C4-2B (cell line): ENCODE measurements at regions not wholly inside any gene's neighbourhood (a gene's known extent, or its start where the extent isn't known, plus 50 kb on each side); places are given as distances from the start of the nearest gene placed in this dataset.

Experiments
- H3K27ac ChIP-seq: fragments of 450-650 bp; 2 replicates; pipeline ENCODE4 v1.5.1; 2017
- CTCF ChIP-seq: fragments of 450-650 bp; conservative IDR thresholded peaks from 2 replicates; pipeline ENCODE4 v1.5.1; 2017; ENCODE audit warnings: mild to moderate bottlenecking
- ZFX ChIP-seq: fragments of 450-650 bp; IDR thresholded peaks from 2 replicates; pipeline ENCODE4 v1.6.1; 2017

- TF ChIP-seq CTCF (no peak), ZFX (no peak)
- no peak overlapping the region for H3K27ac ChIP-seq
Measured at GRCh38 chr3:492586-493316, 296.2 kb downstream of the CHL1 start.

DNA sequence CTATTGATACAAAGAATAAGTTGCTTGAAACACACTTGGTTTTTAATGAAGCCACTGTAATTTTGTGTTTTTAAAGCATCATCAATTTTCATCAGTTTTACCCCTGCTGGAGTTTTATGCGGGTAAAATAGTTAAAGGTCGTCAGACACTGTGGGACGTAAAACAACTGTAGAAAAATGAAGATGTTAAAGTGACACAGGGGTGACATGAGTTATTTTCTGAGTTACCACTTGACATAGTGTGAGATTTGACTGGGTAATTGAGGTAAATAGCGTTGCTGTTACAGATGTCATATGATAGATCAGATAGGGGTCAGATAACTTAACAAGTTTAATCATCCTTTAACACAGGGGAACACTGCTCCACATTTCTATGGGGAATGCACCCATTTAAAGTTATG, 297.6 kb downstream of the CHL1 start:
- no peak overlapping the region for H3K27ac ChIP-seq
- TF ChIP-seq CTCF (no peak), ZFX (no peak)

DNA sequence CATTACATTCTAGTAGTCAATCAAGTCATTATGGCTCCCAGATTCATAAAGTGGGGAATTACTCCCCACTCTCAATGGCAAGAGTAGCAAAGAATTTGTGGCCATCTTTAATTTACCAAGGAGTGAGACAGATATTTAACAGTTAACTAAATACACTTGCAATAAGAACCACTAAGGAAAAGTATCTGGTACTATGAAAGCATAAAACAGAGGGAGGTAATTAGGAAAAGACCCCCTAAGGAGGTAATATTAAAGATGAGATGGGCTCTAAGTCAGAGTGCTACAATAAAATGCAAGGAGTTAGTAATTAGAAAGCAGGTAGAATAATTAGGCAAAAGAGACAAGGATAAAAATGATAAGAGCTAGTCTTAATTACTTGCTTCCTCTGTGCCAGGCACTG, 301.9 kb downstream of the CHL1 start:
- no peak for TF ChIP-seq CTCF
- no peak for TF ChIP-seq ZFX
- H3K27ac ChIP-seq, result no peak overlapping the region

DNA sequence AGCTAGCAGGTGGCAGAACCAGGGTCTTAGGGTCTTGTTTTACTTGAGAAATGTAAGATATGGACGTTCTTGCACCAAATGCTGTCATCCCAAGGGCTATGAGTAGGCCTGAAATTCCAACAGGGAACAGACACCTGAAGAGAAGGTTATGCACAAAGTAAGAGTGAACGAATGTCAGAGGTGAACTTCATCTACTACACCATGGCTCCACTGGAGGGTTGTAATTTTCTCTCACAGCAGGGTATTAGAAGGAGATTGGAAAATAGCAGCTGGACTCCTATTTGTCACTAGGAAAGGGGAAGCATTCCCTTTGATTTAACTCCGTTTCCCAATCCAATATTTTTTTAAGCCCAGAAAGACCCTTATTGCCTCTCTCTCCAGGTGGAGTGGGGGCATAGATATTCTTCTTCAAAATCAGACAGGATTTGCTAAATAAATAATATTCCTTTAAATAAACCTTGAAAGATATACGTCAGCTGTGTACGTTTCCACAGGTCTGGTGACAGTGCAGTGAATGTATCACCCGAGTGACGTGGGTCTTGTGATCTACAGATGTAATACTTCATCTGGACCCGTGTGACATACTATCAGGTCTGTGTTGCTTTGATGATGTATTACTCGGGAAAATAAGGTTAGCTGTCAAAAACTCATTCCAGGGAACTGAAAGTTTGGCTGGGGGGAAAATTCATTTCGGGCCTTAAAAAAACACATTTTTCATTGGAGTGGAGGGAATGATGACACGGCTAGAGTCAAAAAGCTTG, 302.6 kb downstream of the CHL1 start:
- H3K27ac ChIP-seq, result no peak overlapping the region
- TF ChIP-seq CTCF (no peak), ZFX (no peak)

- H3K27ac ChIP-seq, result no peak overlapping the region
Measured at GRCh38 chr3:502486-502885, 305.9 kb downstream of the CHL1 start.

GRCh38 chr3:513301-513700, 316.7 kb downstream of the CHL1 start:
- no peak overlapping the region for H3K27ac ChIP-seq
- TF ChIP-seq ZFX (no peak), CTCF (no peak)

More at GRCh38 chr3:502486-502885, 305.9 kb downstream of the CHL1 start:
- no peak for TF ChIP-seq CTCF
- TF ChIP-seq ZFX, result no peak

- TF ChIP-seq ZFX, result no peak
- TF ChIP-seq CTCF, result no peak
- H3K27ac ChIP-seq, result no peak overlapping the region
Measured at GRCh38 chr3:514192-514591, 317.6 kb downstream of the CHL1 start.
